Bronchial epithelial cell (primary cell): ENCODE measurements at regions not wholly inside any gene's neighbourhood (a gene's known extent, or its start where the extent isn't known, plus 50 kb on each side); places are given as distances from the start of the nearest gene placed in this dataset.

Experiments
- DNase-seq: peaks from one replicate; pipeline ENCODE4 v3.0.0-alpha.2; 2010; ENCODE audit warnings: low read depth
- FAIRE-seq: peaks from 2 replicates; lab custom pipeline; 2011; peaks lifted over from hg19 to GRCh38; lab: Jason Lieb, UNC
- H3K27me3 ChIP-seq: 2 replicates; pipeline ENCODE4 v1.5.1; 2011; ENCODE audit warnings: low read length; ENCODE audit not compliant: control insufficient read depth, insufficient read depth
- H3K36me3 ChIP-seq: 2 replicates; pipeline ENCODE4 v1.5.1; 2011; ENCODE audit warnings: low read length; ENCODE audit not compliant: control insufficient read depth, insufficient read depth
- H3K4me3 ChIP-seq: 2 replicates; pipeline ENCODE4 v1.5.1; 2011; ENCODE audit warnings: mild to moderate bottlenecking, low read depth, low read length, control low read depth
- CTCF ChIP-seq: IDR thresholded peaks from 2 replicates; pipeline ENCODE4 v1.5.1; 2011; ENCODE audit warnings: mild to moderate bottlenecking, moderate library complexity, low read length, control low read depth, inconsistent platforms; ENCODE audit not compliant: insufficient read depth, severe bottlenecking

- Histone ChIP-seq H3K36me3 (no peaks in the 10 kb centered on the region), H3K27me3 (no peaks in the 10 kb centered on the region), H3K4me3 (no peak overlapping the region)
- DNase-seq (no peak), FAIRE-seq (no peak)
- no peak for TF ChIP-seq CTCF
Observed at GRCh38 chr13:74871369-74872070, 610.4 kb downstream of the TBC1D4 start.

GRCh38 chr13:74870865-74871264, 611.1 kb downstream of the TBC1D4 start:
- Histone ChIP-seq H3K4me3 (no peak overlapping the region), H3K36me3 (no peaks in the 10 kb centered on the region), H3K27me3 (no peaks in the 10 kb centered on the region)
- DNase-seq = peak; percentile 91
- TF ChIP-seq CTCF = no peak
- FAIRE-seq = no peak

GRCh38 chr13:74869846-74870245, 612.1 kb downstream of the TBC1D4 start:
- H3K4me3 ChIP-seq = no peak overlapping the region
- no peaks in the 10 kb centered on the region for H3K36me3 ChIP-seq
- FAIRE-seq (no peak), DNase-seq (peak; percentile 56)
- TF ChIP-seq CTCF = no peak
- no peaks in the 10 kb centered on the region for H3K27me3 ChIP-seq

GRCh38 chr13:74868049-74868448, 613.9 kb downstream of the TBC1D4 start:
- no peak overlapping the region for H3K4me3 ChIP-seq
- no peak for TF ChIP-seq CTCF
- no peaks in the 10 kb centered on the region for H3K27me3 ChIP-seq
- H3K36me3 ChIP-seq = no peaks in the 10 kb centered on the region
- FAIRE-seq (no peak), DNase-seq (peak; percentile 83)

- no peak for FAIRE-seq
- peak; percentile 90 for DNase-seq
- TF ChIP-seq CTCF = no peak
- Histone ChIP-seq H3K4me3 (no peak overlapping the region), H3K36me3 (no peaks in the 10 kb centered on the region), H3K27me3 (no peaks in the 10 kb centered on the region)
Observed at GRCh38 chr13:74867460-74867859, 614.5 kb downstream of the TBC1D4 start.

- Histone ChIP-seq H3K36me3 (no peaks in the 10 kb centered on the region), H3K4me3 (no peak overlapping the region), H3K27me3 (no peaks in the 10 kb centered on the region)
- TF ChIP-seq CTCF = no peak
- FAIRE-seq (no peak), DNase-seq (no peak)
Observed at GRCh38 chr13:74866101-74866500, 615.9 kb downstream of the TBC1D4 start.
